Left ventricle myocardium inferior (tissue), 1 donor: ENCODE measurements at regions not wholly inside any gene's neighbourhood (a gene's known extent, or its start where the extent isn't known, plus 50 kb on each side); places are given as distances from the start of the nearest gene placed in this dataset.

Experiments used
- DNase-seq: peaks from one replicate; pipeline ENCODE4 v3.0.0-alpha.2; 2020
- H3K27ac ChIP-seq: fragments of 200-600 bp; replicated peaks from 2 replicates; pipeline ENCODE4 v1.8.0; 2021
- H3K27me3 ChIP-seq: fragments of 200-600 bp; 2 replicates; pipeline ENCODE4 v1.8.0; 2021; ENCODE audit warnings: low read depth
- H3K36me3 ChIP-seq: fragments of 200-600 bp; 2 replicates; pipeline ENCODE4 v1.8.0; 2021
- H3K4me1 ChIP-seq: fragments of 200-600 bp; 2 replicates; pipeline ENCODE4 v1.8.0; 2021
- H3K4me3 ChIP-seq: fragments of 200-600 bp; 2 replicates; pipeline ENCODE4 v1.8.0; 2021; ENCODE audit warnings: mild to moderate bottlenecking, moderate library complexity
- H3K9me3 ChIP-seq: fragments of 200-600 bp; replicated peaks from 2 replicates; pipeline ENCODE4 v1.8.0; 2021
- CTCF ChIP-seq: fragments of 200-600 bp; IDR thresholded peaks from 2 replicates; pipeline ENCODE4 v1.8.0; 2021; ENCODE audit warnings: antibody characterized with exemption, mild to moderate bottlenecking, borderline replicate concordance
- intact Hi-C: fragments of 100-400 bp; cut with micrococcal nuclease; formaldehyde crosslinking; loops from one replicate; pipeline ENCODE4 v1.11.0; 2022
- donor health status: DM: no; HTN: yes; CAD: no; lungs with severe emphysema.

DNA sequence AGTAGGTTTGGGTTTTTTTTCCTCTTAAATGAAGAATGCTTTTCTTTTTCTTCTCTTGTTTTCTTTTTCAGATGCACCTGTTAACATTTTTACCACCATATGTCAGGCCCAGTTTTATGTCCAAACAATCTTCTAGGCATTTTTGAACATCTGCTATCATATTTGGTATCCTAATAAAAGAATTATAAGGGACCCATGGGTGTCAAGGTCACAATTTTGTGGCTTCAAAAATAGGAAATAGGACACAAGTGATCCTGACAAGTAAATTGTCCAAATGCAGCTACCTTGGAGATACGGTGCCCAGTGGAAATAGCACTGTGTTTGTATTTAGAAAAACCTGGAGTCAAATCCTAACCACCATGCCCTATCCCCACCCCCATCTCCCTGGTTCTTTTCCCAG is 270.3 kb downstream of the MZT1 start:
- no peaks in the 10 kb centered on the region for H3K27me3 ChIP-seq
- H3K27ac ChIP-seq = no peak overlapping the region
- no peaks in the 10 kb centered on the region for H3K36me3 ChIP-seq
- no peaks in the 10 kb centered on the region for H3K4me1 ChIP-seq
- no peak for TF ChIP-seq CTCF
- DNase-seq = no peak
- H3K4me3 ChIP-seq = no peak overlapping the region
- H3K9me3 ChIP-seq = peaks cover 7% of the 10 kb centered on the region
- intact Hi-C loops = no loop called here

DNA sequence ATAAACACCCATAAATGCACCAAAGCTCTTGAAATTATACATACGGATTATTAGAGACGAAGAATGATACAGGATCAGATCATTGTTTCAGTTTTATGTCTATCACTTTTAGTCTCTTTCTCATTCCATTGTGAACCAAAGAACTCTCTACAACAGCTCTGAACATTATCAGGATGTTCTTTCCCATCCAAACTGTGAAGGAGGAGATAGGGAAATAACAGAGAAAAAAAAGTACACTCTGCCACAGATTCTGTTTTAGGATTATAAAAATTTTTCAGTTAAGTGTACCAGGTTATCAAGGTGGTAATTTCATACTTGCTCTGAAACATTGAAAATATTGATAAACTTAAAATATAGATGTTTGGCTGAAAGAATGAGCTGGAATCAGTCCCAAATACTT is 270.9 kb downstream of the MZT1 start:
- no peak for DNase-seq

GRCh38 chr13:72453161-72453560 is 274.3 kb downstream of the MZT1 start:
- Histone ChIP-seq H3K9me3 (peaks cover 19% of the 10 kb centered on the region), H3K27ac (no peak overlapping the region), H3K4me1 (no peaks in the 10 kb centered on the region), H3K4me3 (no peak overlapping the region), H3K36me3 (no peaks in the 10 kb centered on the region), H3K27me3 (no peaks in the 10 kb centered on the region)
- TF ChIP-seq CTCF = no peak
- intact Hi-C loops = no loop called here
- no peak for DNase-seq

More for the DNA sequence above, 270.9 kb downstream of the MZT1 start:
- no peak for TF ChIP-seq CTCF
- intact Hi-C loops = no loop called here
- no peaks in the 10 kb centered on the region for H3K27me3 ChIP-seq
- no peak overlapping the region for H3K4me3 ChIP-seq
- H3K36me3 ChIP-seq = no peaks in the 10 kb centered on the region
- H3K4me1 ChIP-seq = no peaks in the 10 kb centered on the region
- H3K9me3 ChIP-seq = peaks cover 7% of the 10 kb centered on the region
- H3K27ac ChIP-seq = no peak overlapping the region

DNA sequence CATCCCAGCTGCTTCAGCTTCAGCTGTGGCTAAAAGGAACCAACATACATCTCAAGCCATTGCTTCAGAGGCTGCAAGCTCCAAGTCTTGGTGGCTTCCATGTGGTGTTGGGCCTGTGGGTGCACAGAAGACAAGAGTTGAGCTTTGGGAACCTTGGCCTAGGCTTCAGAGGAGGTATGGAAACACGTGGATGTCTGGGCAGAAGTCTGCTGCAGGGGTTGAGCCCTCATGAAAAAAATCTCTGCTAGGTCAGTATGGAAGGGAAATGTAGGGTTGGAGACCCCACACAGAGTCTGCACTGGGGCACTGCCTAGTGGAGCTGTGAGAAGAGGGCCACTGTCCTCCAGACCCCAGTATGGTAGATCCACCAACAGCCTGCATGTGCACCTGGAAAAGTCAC is 279.3 kb downstream of the MZT1 start:
- H3K27ac ChIP-seq = no peak overlapping the region
- H3K36me3 ChIP-seq = no peaks in the 10 kb centered on the region
- no peaks in the 10 kb centered on the region for H3K27me3 ChIP-seq
- DNase-seq = no peak
- intact Hi-C loops = no loop called here
- H3K4me3 ChIP-seq = no peak overlapping the region
- no peak for TF ChIP-seq CTCF
- peaks cover 13% of the 10 kb centered on the region for H3K9me3 ChIP-seq
- no peaks in the 10 kb centered on the region for H3K4me1 ChIP-seq

GRCh38 chr13:72444999-72445398 is 282.4 kb downstream of the MZT1 start:
- Histone ChIP-seq H3K27ac (no peak overlapping the region), H3K36me3 (no peaks in the 10 kb centered on the region), H3K4me1 (no peaks in the 10 kb centered on the region), H3K9me3 (peaks cover 12% of the 10 kb centered on the region), H3K4me3 (no peak overlapping the region), H3K27me3 (no peaks in the 10 kb centered on the region)
- TF ChIP-seq CTCF = no peak
- intact Hi-C loops = no loop called here
- DNase-seq = no peak

DNA sequence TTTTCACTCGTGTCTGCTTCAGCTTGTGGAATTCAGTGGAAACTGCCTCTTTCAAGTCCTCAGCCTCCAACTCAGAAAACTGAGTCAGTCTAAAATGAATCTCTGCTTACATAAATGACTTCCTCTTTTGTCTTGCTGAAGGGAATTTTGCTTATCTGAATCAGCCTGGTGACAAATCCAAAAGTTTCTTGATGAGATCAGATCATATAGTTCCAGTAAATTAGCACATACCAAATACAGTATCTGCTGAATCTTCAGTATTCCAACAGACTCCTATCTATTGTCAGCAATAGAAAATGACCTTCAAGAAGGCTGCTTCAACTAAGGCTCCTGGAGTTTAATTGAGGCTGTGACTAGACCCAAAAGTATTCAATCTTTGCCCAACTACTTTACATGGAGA is 290.0 kb downstream of the MZT1 start:
- Histone ChIP-seq H3K27ac (no peak overlapping the region), H3K27me3 (no peaks in the 10 kb centered on the region), H3K36me3 (no peaks in the 10 kb centered on the region), H3K9me3 (no peaks in the 10 kb centered on the region), H3K4me3 (no peak overlapping the region), H3K4me1 (no peaks in the 10 kb centered on the region)
- intact Hi-C loops = no loop called here
- TF ChIP-seq CTCF = no peak
- DNase-seq = no peak
